ENCODE measurements at regions not wholly inside any gene's neighbourhood (a gene's known extent, or its start where the extent isn't known, plus 50 kb on each side); places are given as distances from the start of the nearest gene placed in this dataset.
"Not testable (repeated sequence)": the region's sequence is repeated elsewhere in the genome, so short reads cannot be mapped to it uniquely, and the experiment has no call there.

DNA sequence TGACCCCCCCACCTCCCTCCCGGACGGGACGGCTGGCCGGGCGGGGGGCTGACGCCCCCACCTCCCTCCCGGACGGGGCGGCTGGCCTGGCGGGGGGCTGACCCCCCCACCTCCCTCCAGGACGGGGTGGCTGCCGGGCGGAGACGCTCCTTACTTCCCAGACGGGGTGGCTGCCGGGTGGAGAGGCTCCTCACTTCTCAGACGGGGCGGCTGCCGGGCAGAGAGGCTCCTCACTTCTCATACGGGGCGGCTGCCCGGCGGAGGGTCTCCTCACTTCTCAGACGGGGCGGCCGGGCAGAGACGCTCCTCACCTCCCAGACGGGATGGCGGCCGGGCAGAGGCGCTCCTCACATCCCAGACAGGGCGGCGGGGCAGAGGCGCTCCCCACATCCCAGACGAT is 84.7 kb downstream of the OR2B2 start:
- TF ChIP-seq EZH2phosphoT487 (IDR thresholded peaks at IDR 0.05; ENCODE audit: borderline replicate concordance, low read length); EZH2 (IDR thresholded peaks at IDR 0.05; ENCODE audit: low read length, unreplicated experiment): not testable (repeated sequence)

Measured in PC-3 (cell line).